Endothelial cell of umbilical vein (primary cell): ENCODE measurements at regions not wholly inside any gene's neighbourhood (a gene's known extent, or its start where the extent isn't known, plus 50 kb on each side); places are given as distances from the start of the nearest gene placed in this dataset.

Experiments used
- BruUV-seq: library from RNA; stranded (reverse); fragments of 400-500 nt; replicated peaks from 2 replicates; lab custom pipeline; 2021; lab: Mats Ljungman, UMichigan
- CTCF ChIA-PET: fragments of 300-600, 350-600 bp; sonication (Branson Sonifier 250); formaldehyde crosslinking; loops from one replicate; lab custom pipeline; 2021; ENCODE audit warnings: antibody characterized with exemption, inconsistent platforms; lab: Charles Lee
- POLR2A ChIA-PET: fragments of 300-600, 350-600 bp; sonication (Branson Sonifier 250); formaldehyde crosslinking; loops from one replicate; lab custom pipeline; 2021; ENCODE audit warnings: antibody characterized with exemption, inconsistent platforms; lab: Charles Lee
- DNase-seq: peaks from one replicate; pipeline ENCODE4 v3.0.0-alpha.2; 2011; ENCODE audit warnings: low read depth, low spot score
- FAIRE-seq: peaks from 2 replicates; lab custom pipeline; 2011; peaks lifted over from hg19 to GRCh38; lab: Jason Lieb, UNC
- H2AFZ ChIP-seq: 2 replicates; pipeline ENCODE4 v1.6.0; 2012; ENCODE audit warnings: low read depth, low read length, control low read depth, inconsistent platforms
- H3K27ac ChIP-seq: 2 replicates; pipeline ENCODE4 v1.5.1; 2011; ENCODE audit warnings: low read depth, mild to moderate bottlenecking, control low read depth, low read length, moderate library complexity; ENCODE audit not compliant: insufficient read depth
- H3K27me3 ChIP-seq, 2 experiments: 2 replicates each; pipeline versions ENCODE4 v1.6.0 to v1.6.1; 2011; ENCODE audit warnings: low read length in 2 of 2, mixed read lengths in 1 of 2; ENCODE audit not compliant: control insufficient read depth in 2 of 2, insufficient read depth in 2 of 2
- H3K36me3 ChIP-seq, 2 experiments: 2 replicates in 1 of 2; 3 replicates in 1 of 2; pipeline ENCODE4 v1.5.1; 2011; ENCODE audit warnings: low read length in 2 of 2, mild to moderate bottlenecking in 1 of 2, moderate library complexity in 1 of 2; ENCODE audit not compliant: control insufficient read depth in 2 of 2, insufficient read depth in 2 of 2; ENCODE audit errors: extremely low read depth in 1 of 2
- H3K4me1 ChIP-seq: 3 replicates; pipeline ENCODE4 v1.5.1; 2011; ENCODE audit warnings: mild to moderate bottlenecking, low read length; ENCODE audit not compliant: control insufficient read depth, insufficient read depth; ENCODE audit errors: extremely low read depth
- H3K4me2 ChIP-seq: 2 replicates; pipeline ENCODE4 v1.6.1; 2011; ENCODE audit warnings: low read length, control low read depth, mixed read lengths; ENCODE audit not compliant: insufficient read depth
- H3K4me3 ChIP-seq, 3 experiments: fragments of 200-600 bp in 1 of 3; sonication (generic), shearing (Covaris generic) in 1 of 3; replicated peaks in 1 of 3; 2 replicates each; pipeline ENCODE4 v1.5.1; 2011 to 2016; ENCODE audit warnings: control low read depth in 3 of 3, low read length in 3 of 3, mild to moderate bottlenecking in 2 of 3, inconsistent platforms in 1 of 3, low read depth in 1 of 3, moderate library complexity in 1 of 3; ENCODE audit not compliant: insufficient read depth in 1 of 3
- H3K79me2 ChIP-seq: 2 replicates; pipeline ENCODE4 v1.6.0; 2012; ENCODE audit warnings: low read length, inconsistent platforms; ENCODE audit not compliant: control insufficient read depth, insufficient read depth
- H3K9ac ChIP-seq: replicated peaks from 2 replicates; pipeline ENCODE3; 2011; ENCODE audit warnings: low read length, control low read depth; ENCODE audit not compliant: insufficient read depth; ENCODE audit errors: extremely low read depth
- H3K9me1 ChIP-seq: replicated peaks from 3 replicates; pipeline ENCODE4 v1.6.0; 2011; ENCODE audit warnings: mild to moderate bottlenecking, low read length; ENCODE audit not compliant: control insufficient read depth, insufficient read depth; ENCODE audit errors: extremely low read depth
- H3K9me3 ChIP-seq: replicated peaks from 2 replicates; pipeline ENCODE4 v1.5.1; 2012; ENCODE audit warnings: low read length, inconsistent platforms; ENCODE audit not compliant: control insufficient read depth, insufficient read depth
- H4K20me1 ChIP-seq: replicated peaks from 2 replicates; pipeline ENCODE3; 2011; ENCODE audit warnings: mild to moderate bottlenecking, low read length; ENCODE audit not compliant: control insufficient read depth, insufficient read depth; ENCODE audit errors: extremely low read depth
- CTCF ChIP-seq, 2 donors: IDR thresholded peaks; 1 replicate in 1 of 2; 2 replicates in 1 of 2; pipeline ENCODE4 v1.5.1; 2011; ENCODE audit warnings: low read length in 2 of 2, mild to moderate bottlenecking in 2 of 2, moderate library complexity in 2 of 2, control low read depth in 1 of 2, inconsistent platforms in 1 of 2, low read depth in 1 of 2; ENCODE audit not compliant: insufficient read depth in 1 of 2; ENCODE audit errors: extremely low read depth in 1 of 2
- EZH2 ChIP-seq: IDR thresholded peaks from 2 replicates; pipeline ENCODE4 v1.6.1; 2012; ENCODE audit warnings: borderline replicate concordance, low read depth, mild to moderate bottlenecking, moderate library complexity, low read length, inconsistent platforms; ENCODE audit not compliant: severe bottlenecking
- FOS ChIP-seq: IDR thresholded peaks from 2 replicates; pipeline ENCODE4 v1.6.1; 2011; ENCODE audit warnings: mild to moderate bottlenecking, low read length, moderate library complexity, borderline replicate concordance; ENCODE audit not compliant: insufficient read depth
- GATA2 ChIP-seq: IDR thresholded peaks from 2 replicates; pipeline ENCODE4 v1.7.0; 2011; ENCODE audit warnings: low read depth, mild to moderate bottlenecking, moderate library complexity, mixed read lengths, low read length; ENCODE audit not compliant: insufficient read length, insufficient read depth
- JUN ChIP-seq: IDR thresholded peaks from 2 replicates; pipeline ENCODE4 v1.6.1; 2011; ENCODE audit warnings: borderline replicate concordance, low read depth; ENCODE audit not compliant: insufficient read length, insufficient read depth
- MAX ChIP-seq: IDR thresholded peaks from 2 replicates; pipeline ENCODE4 v1.6.1; 2011; ENCODE audit not compliant: insufficient read depth, insufficient read length
- MYC ChIP-seq: IDR thresholded peaks from one replicate; pipeline ENCODE4 v1.6.1; 2011; ENCODE audit warnings: mild to moderate bottlenecking, low read depth, low read length
- POLR2A ChIP-seq: IDR thresholded peaks from 2 replicates; pipeline ENCODE4 v1.6.1; 2012; ENCODE audit warnings: low read depth, mild to moderate bottlenecking, control low read depth, low read length
- POLR2AphosphoS5 ChIP-seq: IDR thresholded peaks from 2 replicates; pipeline ENCODE4 v1.6.1; 2012; ENCODE audit warnings: low read depth, mild to moderate bottlenecking, control low read depth, low read length, moderate library complexity; ENCODE audit not compliant: insufficient read depth
- dilution Hi-C: fragments of 300-500 bp; cut with MboI; formaldehyde crosslinking; loops from one replicate; pipeline ENCODE4 v1.15.0; 2019; ENCODE audit warnings: low sequenced_read_pairs; ENCODE audit not compliant: extremely low pct_ligation_motif_present
- intact Hi-C: fragments of 100-400 bp; cut with micrococcal nuclease; formaldehyde crosslinking; loops from one replicate; pipeline ENCODE4 v1.10.0; 2022

GRCh38 chr4:100257567-100257966, 67.3 kb upstream of the DDIT4L start:
- no peak for FAIRE-seq

GRCh38 chr4:100254237-100254636, 64.0 kb upstream of the DDIT4L start:
- Histone ChIP-seq H3K4me1 (no peaks in the 10 kb centered on the region), H3K9ac (no peak overlapping the region), H3K4me2 (no peak overlapping the region), H3K27me3 (no peaks in the 10 kb centered on the region), H3K36me3 (no peaks in the 10 kb centered on the region), H3K9me1 (no peaks in the 10 kb centered on the region), H3K27ac (no peak overlapping the region), H2AFZ (no peak overlapping the region), H4K20me1 (no peaks in the 10 kb centered on the region), H3K9me3 (no peaks in the 10 kb centered on the region), H3K79me2 (no peaks in the 10 kb centered on the region), H3K4me3 (no peak overlapping the region)
- FAIRE-seq (no peak), DNase-seq (no peak)
- TF ChIP-seq EZH2 (no peak), POLR2AphosphoS5 (no peak), FOS (no peak), JUN (no peak), MYC (no peak), GATA2 (no peak), CTCF (IDR thresholded peaks at IDR 0.05; ENCODE audit: extremely low read depth in 1 of 2, insufficient read depth in 1 of 2, low read depth in 1 of 2, low read length in 2 of 2) (no peak), POLR2A (no peak), MAX (no peak)
- dilution Hi-C loops (no loop called here), intact Hi-C loops (no loop called here)
- BruUV-seq, result no TSS peak
- POLR2A ChIA-PET, result no interaction called here
- CTCF ChIA-PET, result no interaction called here

More at GRCh38 chr4:100257567-100257966, 67.3 kb upstream of the DDIT4L start:
- H3K27me3 ChIP-seq, result no peaks in the 10 kb centered on the region
- DNase-seq, result no peak
- no TSS peak for BruUV-seq
- no peak overlapping the region for H3K4me3 ChIP-seq
- no peaks in the 10 kb centered on the region for H4K20me1 ChIP-seq
- H3K79me2 ChIP-seq, result no peaks in the 10 kb centered on the region
- TF ChIP-seq GATA2, result no peak
- H3K4me2 ChIP-seq, result no peak overlapping the region
- POLR2A ChIA-PET, result no interaction called here
- CTCF ChIA-PET, result interaction anchor here (0.6 to 2.4 kb wide), 2 partner anchors 9 to 42 kb away, joined by 3 to 7 read pairs; no protein-coding TSS in a partner anchor
- intact Hi-C loops, result no loop called here
- H3K27ac ChIP-seq, result no peak overlapping the region
- no peaks in the 10 kb centered on the region for H3K36me3 ChIP-seq
- no peak overlapping the region for H2AFZ ChIP-seq
- H3K4me1 ChIP-seq, result no peaks in the 10 kb centered on the region
- no peaks in the 10 kb centered on the region for H3K9me3 ChIP-seq
- dilution Hi-C loops, result no loop called here
- no peak overlapping the region for H3K9ac ChIP-seq
- no peaks in the 10 kb centered on the region for H3K9me1 ChIP-seq
